ENCODE measurements at regions not wholly inside any gene's neighbourhood (a gene's known extent, or its start where the extent isn't known, plus 50 kb on each side); places are given as distances from the start of the nearest gene placed in this dataset.
"Not testable (repeated sequence)": the region's sequence is repeated elsewhere in the genome, so short reads cannot be mapped to it uniquely, and the experiment has no call there.

- no peak for DNase-seq
Observed at GRCh38 chr4:103415801-103416200, 217.7 kb upstream of the CENPE start.

GRCh38 chr4:103412646-103413045 lies 214.5 kb upstream of the CENPE start:
- DNase-seq = not testable (repeated sequence)

GRCh38 chr4:103410386-103410785 lies 212.2 kb upstream of the CENPE start:
- DNase-seq = no peak

- no peak for DNase-seq
Observed at GRCh38 chr4:103405415-103405814, 207.3 kb upstream of the CENPE start.

GRCh38 chr4:103403619-103404018 lies 205.5 kb upstream of the CENPE start:
- DNase-seq = no peak

GRCh38 chr4:103402198-103402597 lies 204.1 kb upstream of the CENPE start:
- DNase-seq = no peak

- no peak for DNase-seq
Observed at GRCh38 chr4:103400405-103400804, 202.3 kb upstream of the CENPE start.

- no peak for DNase-seq
Observed at GRCh38 chr4:103397541-103397940, 199.4 kb upstream of the CENPE start.

GRCh38 chr4:103387508-103388011 lies 189.4 kb upstream of the CENPE start:
- not testable (repeated sequence) for DNase-seq

- DNase-seq = not testable (repeated sequence)
Observed at GRCh38 chr4:103385565-103385964, 187.4 kb upstream of the CENPE start.

GRCh38 chr4:103375278-103375677 lies 177.1 kb upstream of the CENPE start:
- no peak for DNase-seq

- DNase-seq = no peak
Observed at GRCh38 chr4:103374758-103375157, 176.6 kb upstream of the CENPE start.

- no peak for DNase-seq
Observed at GRCh38 chr4:103374306-103374705, 176.2 kb upstream of the CENPE start.

- no peak for DNase-seq
Observed at GRCh38 chr4:103372002-103372558, 173.9 kb upstream of the CENPE start.

- DNase-seq = no peak
Observed at GRCh38 chr4:103370336-103370735, 172.2 kb upstream of the CENPE start.

GRCh38 chr4:103365285-103365684 lies 167.1 kb upstream of the CENPE start:
- no peak for DNase-seq

- no peak for DNase-seq
Observed at GRCh38 chr4:103364083-103364482, 165.9 kb upstream of the CENPE start.

- DNase-seq = no peak
Observed at GRCh38 chr4:103361926-103362325, 163.8 kb upstream of the CENPE start.

- no peak for DNase-seq
Observed at GRCh38 chr4:103359900-103360299, 161.8 kb upstream of the CENPE start.

GRCh38 chr4:103354006-103354405 lies 155.9 kb upstream of the CENPE start:
- DNase-seq = no peak

- DNase-seq = no peak
Observed at GRCh38 chr4:103329642-103330041, 131.5 kb upstream of the CENPE start.

GRCh38 chr4:103324811-103325210 lies 126.7 kb upstream of the CENPE start:
- no peak for DNase-seq

GRCh38 chr4:103318327-103318726 lies 120.2 kb upstream of the CENPE start:
- DNase-seq = no peak

- DNase-seq = no peak
Observed at GRCh38 chr4:103308248-103308561, 110.1 kb upstream of the CENPE start.

GRCh38 chr4:103307453-103308247 lies 109.5 kb upstream of the CENPE start:
- no peak for DNase-seq
